ENCODE measurements at regions not wholly inside any gene's neighbourhood (a gene's known extent, or its start where the extent isn't known, plus 50 kb on each side); places are given as distances from the start of the nearest gene placed in this dataset.

- TF ChIP-seq, protein P1, sequence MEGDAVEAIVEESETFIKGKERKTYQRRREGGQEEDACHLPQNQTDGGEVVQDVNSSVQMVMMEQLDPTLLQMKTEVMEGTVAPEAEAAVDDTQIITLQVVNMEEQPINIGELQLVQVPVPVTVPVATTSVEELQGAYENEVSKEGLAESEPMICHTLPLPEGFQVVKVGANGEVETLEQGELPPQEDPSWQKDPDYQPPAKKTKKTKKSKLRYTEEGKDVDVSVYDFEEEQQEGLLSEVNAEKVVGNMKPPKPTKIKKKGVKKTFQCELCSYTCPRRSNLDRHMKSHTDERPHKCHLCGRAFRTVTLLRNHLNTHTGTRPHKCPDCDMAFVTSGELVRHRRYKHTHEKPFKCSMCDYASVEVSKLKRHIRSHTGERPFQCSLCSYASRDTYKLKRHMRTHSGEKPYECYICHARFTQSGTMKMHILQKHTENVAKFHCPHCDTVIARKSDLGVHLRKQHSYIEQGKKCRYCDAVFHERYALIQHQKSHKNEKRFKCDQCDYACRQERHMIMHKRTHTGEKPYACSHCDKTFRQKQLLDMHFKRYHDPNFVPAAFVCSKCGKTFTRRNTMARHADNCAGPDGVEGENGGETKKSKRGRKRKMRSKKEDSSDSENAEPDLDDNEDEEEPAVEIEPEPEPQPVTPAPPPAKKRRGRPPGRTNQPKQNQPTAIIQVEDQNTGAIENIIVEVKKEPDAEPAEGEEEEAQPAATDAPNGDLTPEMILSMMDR (IDR thresholded peaks at IDR 0.05), result no peak
- TF ChIP-seq POLR2A (IDR thresholded peaks at IDR 0.05), result no peak
- no peak for TF ChIP-seq POLR2AphosphoS5 (IDR thresholded peaks at IDR 0.05; ENCODE audit: insufficient read depth in 1 of 2, low read depth in 1 of 2)
Observed at GRCh38 chr11:26202754-26203153, 129.2 kb upstream of the ANO3 start.

Data from vagina (tissue), 2 donors.